ENCODE measurements at regions not wholly inside any gene's neighbourhood (a gene's known extent, or its start where the extent isn't known, plus 50 kb on each side); places are given as distances from the start of the nearest gene placed in this dataset.

DNA sequence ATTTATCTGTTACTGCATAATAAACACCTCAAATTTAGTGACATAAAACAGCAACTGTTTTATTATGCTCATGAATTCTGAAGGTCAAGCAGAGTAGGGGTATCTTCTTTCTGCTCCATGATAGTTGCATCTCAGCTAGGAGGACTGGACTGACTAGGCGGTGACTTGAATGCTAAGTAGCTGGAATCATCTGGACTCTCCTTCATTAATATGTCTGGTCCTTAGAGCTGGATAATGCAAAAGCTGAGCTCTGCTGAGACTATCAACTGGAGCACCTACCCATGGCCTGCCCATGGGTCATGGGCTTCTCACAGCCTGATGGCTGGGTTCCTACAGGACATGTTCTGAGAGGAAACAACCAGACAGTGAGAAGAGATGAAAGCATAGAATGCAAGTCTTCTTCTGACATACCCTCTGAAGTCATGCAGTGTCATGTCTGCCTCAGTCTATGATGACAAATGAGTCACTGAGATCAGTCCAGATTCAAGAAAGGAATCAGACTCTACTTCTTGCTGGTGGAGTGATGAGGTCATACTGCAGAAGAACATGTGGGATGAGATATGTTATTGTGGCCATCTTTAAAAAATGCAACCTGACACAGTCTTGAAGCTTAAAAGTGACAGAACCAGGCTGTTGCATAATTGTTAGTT lies 174.2 kb upstream of the OSR1 start:
- TF ChIP-seq, protein P1, sequence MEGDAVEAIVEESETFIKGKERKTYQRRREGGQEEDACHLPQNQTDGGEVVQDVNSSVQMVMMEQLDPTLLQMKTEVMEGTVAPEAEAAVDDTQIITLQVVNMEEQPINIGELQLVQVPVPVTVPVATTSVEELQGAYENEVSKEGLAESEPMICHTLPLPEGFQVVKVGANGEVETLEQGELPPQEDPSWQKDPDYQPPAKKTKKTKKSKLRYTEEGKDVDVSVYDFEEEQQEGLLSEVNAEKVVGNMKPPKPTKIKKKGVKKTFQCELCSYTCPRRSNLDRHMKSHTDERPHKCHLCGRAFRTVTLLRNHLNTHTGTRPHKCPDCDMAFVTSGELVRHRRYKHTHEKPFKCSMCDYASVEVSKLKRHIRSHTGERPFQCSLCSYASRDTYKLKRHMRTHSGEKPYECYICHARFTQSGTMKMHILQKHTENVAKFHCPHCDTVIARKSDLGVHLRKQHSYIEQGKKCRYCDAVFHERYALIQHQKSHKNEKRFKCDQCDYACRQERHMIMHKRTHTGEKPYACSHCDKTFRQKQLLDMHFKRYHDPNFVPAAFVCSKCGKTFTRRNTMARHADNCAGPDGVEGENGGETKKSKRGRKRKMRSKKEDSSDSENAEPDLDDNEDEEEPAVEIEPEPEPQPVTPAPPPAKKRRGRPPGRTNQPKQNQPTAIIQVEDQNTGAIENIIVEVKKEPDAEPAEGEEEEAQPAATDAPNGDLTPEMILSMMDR (IDR thresholded peaks at IDR 0.05; ENCODE audit: insufficient read depth, missing control alignments), result no peak
- DNase-seq (ENCODE audit: insufficient read length, low spot score) (no peak), FAIRE-seq (no peak)

DNA sequence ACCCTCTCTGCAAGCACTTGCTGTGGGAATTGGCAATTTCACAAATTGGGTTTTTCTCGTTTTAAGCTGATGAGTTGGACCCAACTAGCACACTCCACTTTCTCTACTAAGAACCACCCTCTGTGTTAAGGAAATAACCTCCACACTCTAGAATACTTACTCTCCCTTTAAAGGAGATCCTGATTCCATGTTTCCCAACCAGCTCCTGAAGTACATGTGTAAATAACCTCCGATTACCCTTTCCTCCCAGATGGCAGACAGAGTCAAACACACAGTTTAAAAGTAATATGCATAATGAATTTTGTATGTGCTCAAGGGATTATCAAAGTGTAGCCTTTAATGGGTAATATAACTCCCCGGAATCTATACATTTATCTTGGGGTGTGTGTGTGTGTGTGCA lies 171.3 kb upstream of the OSR1 start:
- TF ChIP-seq, protein P1 (IDR thresholded peaks at IDR 0.05; ENCODE audit: insufficient read depth, missing control alignments), result no peak
- no peak for FAIRE-seq
- DNase-seq (ENCODE audit: insufficient read length, low spot score), result no peak

- DNase-seq (ENCODE audit: insufficient read length, low spot score) (no peak), FAIRE-seq (no peak)
- TF ChIP-seq, protein P1 (IDR thresholded peaks at IDR 0.05; ENCODE audit: insufficient read depth, missing control alignments), result no peak
Measured at GRCh38 chr2:19527771-19528170, 169.3 kb upstream of the OSR1 start.

GRCh38 chr2:19525313-19525712 lies 166.9 kb upstream of the OSR1 start:
- TF ChIP-seq, protein P1 (IDR thresholded peaks at IDR 0.05; ENCODE audit: insufficient read depth, missing control alignments), result no peak
- DNase-seq (ENCODE audit: insufficient read length, low spot score) (no peak), FAIRE-seq (no peak)

- DNase-seq (ENCODE audit: insufficient read length, low spot score) (no peak), FAIRE-seq (no peak)
- TF ChIP-seq, protein P1 (IDR thresholded peaks at IDR 0.05; ENCODE audit: insufficient read depth, missing control alignments), result no peak
Measured at GRCh38 chr2:19519045-19519444, 160.6 kb upstream of the OSR1 start.

GRCh38 chr2:19507137-19507536 lies 148.7 kb upstream of the OSR1 start:
- TF ChIP-seq, protein P1 (IDR thresholded peaks at IDR 0.05; ENCODE audit: insufficient read depth, missing control alignments), result no peak
- FAIRE-seq (no peak), DNase-seq (ENCODE audit: insufficient read length, low spot score) (no peak)

DNA sequence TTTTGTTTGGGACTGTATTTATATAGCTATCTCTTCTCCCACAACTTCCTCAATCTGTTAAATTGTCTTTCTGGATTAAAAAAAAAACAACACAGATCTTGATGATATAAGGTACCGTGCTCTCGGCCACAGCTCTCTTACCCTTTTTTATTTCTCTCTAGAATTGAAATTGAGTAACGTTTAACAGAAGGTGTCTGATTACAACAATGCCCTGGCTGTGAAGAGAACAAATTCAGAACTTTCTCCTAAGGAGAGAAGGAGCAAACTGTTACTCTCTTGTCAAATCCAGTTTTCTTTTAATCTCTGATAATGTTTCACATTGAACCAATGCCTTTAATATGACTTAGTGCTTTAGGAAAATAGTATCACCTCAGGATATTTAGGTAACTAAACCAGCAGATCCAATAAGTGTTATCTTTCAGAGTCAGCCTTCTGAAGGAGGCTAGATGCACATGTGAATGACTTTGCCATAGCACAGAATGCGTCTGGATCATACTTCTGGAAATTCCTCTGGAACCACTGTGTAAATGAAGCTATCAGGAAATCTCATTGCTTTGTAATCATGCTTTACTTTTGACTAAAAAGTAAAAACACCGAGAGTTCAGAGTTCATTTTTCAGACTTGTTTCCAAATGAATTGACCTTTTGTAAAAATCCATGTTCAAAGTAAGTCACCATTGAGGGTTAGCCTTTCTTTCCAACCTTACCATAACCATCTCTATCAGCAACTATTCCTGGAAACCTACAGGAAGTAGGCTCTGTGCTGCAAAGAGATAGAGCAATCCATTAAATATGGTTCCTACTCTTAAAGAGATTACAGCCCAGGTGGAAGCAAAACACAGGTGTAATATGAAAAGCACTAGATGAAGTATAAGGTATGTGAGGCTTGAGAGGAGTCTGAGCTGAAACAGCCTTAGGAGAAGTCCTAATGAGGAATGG lies 147.0 kb upstream of the OSR1 start:
- TF ChIP-seq, protein P1 (IDR thresholded peaks at IDR 0.05; ENCODE audit: insufficient read depth, missing control alignments), result no peak
- no peak for FAIRE-seq
- DNase-seq (ENCODE audit: insufficient read length, low spot score), result no peak
